Right lobe of liver (tissue), 6 donors: ENCODE measurements at regions not wholly inside any gene's neighbourhood (a gene's known extent, or its start where the extent isn't known, plus 50 kb on each side); places are given as distances from the start of the nearest gene placed in this dataset.

Experiments used
- ATAC-seq, 4 donors: fragments of 200-7000 bp; cut with Tn5 transposase; one replicate each; pipeline ENCODE4 v1.9.1; 2020; ENCODE audit warnings: mild to moderate bottlenecking in 4 of 4, moderate library complexity in 4 of 4
- DNase-seq, 3 donors: peaks; one replicate each; pipeline ENCODE4 v3.0.0-alpha.2; 2020
- H3K27ac ChIP-seq, 3 donors: fragments of 200-600 bp; one replicate each; pipeline ENCODE4 v1.8.0; 2022
- H3K27me3 ChIP-seq, 2 donors: fragments of 200-600 bp; one replicate each; pipeline ENCODE4 v1.8.0; 2022
- H3K36me3 ChIP-seq, 4 donors: fragments of 200-600 bp; sonication (generic) in 1 of 4; one replicate each; pipeline versions ENCODE4 v1.5.1 to v1.8.0; 2017 to 2022; ENCODE audit warnings: control low read depth in 1 of 4
- H3K4me1 ChIP-seq, 4 donors: fragments of 200-600 bp; sonication (generic) in 1 of 4; one replicate each; pipeline versions ENCODE4 v1.5.1 to v1.8.0; 2017 to 2022; ENCODE audit warnings: control low read depth in 1 of 4
- H3K4me3 ChIP-seq, 3 donors: fragments of 200-600 bp; one replicate each; pipeline ENCODE4 v1.8.0; 2022
- H3K9me3 ChIP-seq, 4 donors: fragments of 200-600 bp; sonication (generic) in 1 of 4; one replicate each; pipeline versions ENCODE4 v1.5.1 to v1.8.0; 2017 to 2022; ENCODE audit warnings: control low read depth in 1 of 4
- CTCF ChIP-seq, 4 donors: fragments of 200-600 bp in 3 of 4; fragments of 450-650 bp in 1 of 4; IDR thresholded peaks; one replicate each; pipeline versions ENCODE4 v1.5.1 to v1.8.0; 2016 to 2022; ENCODE audit warnings: antibody characterized with exemption in 4 of 4, mild to moderate bottlenecking in 2 of 4
- POLR2A ChIP-seq: fragments of 450-650 bp; IDR thresholded peaks from one replicate; pipeline ENCODE4 v1.6.1; 2017; ENCODE audit warnings: antibody characterized with exemption, mild to moderate bottlenecking
- WGBS: methylation state at CpG from one replicate; pipeline ENCODE4 v1.1.6; 2018; ENCODE audit warnings: low coverage, low lambda C conversion rate; ENCODE audit not compliant: insufficient coverage; ENCODE audit errors: missing lambda C conversion rate; 5-methylcytosine and 5-hydroxymethylcytosine counted together
- intact Hi-C, 2 donors: fragments of 100-400 bp; cut with DNase I; formaldehyde crosslinking; loops; one replicate each; pipeline versions ENCODE4 v1.11.2 to v1.14.1; 2022
- donor health status: DM: no; HTN: yes; CAD: no.
- donor health status: DM: no; HTN: no; CAD: no.
- donor health status: DM: no; HTN: no; CAD: no.
- donor health status: DM: no; HTN: yes; CAD: no.
- donor health status: DM: no; HTN: yes; CAD: no.

DNA sequence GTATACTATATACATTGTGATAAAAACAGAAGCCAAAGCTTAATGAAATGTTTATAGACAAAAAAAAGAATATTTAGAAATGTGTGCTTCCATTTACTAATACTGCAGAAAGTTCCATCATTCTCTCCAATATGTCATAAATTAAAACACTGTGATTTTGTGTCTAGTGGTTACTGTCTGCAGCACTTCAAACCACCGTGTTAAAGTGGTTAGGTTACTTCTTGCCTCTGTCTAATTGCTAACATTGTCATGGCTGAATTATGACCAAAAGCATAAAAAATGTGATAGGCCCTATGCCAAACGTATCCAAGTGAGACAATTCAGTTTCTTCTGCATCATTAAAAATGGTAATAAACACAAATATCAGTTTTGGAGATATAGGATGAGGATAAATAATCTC is 52.7 kb upstream of the CST5 start:
- H3K9me3 ChIP-seq, result no peaks in the 10 kb centered on the region
- intact Hi-C loops, result loop anchor here in 1 of 2 donors (10.0 kb wide), 1 partner anchor 63 kb away; no protein-coding TSS in a partner anchor
- no peaks in the 10 kb centered on the region for H3K27me3 ChIP-seq
- no peak for DNase-seq
- H3K36me3 ChIP-seq, result no peaks in the 10 kb centered on the region
- H3K4me3 ChIP-seq, result no peak overlapping the region
- no peak for ATAC-seq
- WGBS, result 22% methylated on average over 2 of the region's 2 CpGs
- no peak overlapping the region for H3K27ac ChIP-seq
- TF ChIP-seq CTCF (IDR thresholded peaks at IDR 0.05) (no peak), POLR2A (no peak)
- H3K4me1 ChIP-seq, result no peaks in the 10 kb centered on the region
